Liver (tissue), 8 donors: ENCODE measurements at regions not wholly inside any gene's neighbourhood (a gene's known extent, or its start where the extent isn't known, plus 50 kb on each side); places are given as distances from the start of the nearest gene placed in this dataset.

Experiments
- DNase-seq: peaks from one replicate; pipeline ENCODE4 v3.0.0-alpha.2; 2017; ENCODE audit warnings: low spot score
- H3K27ac ChIP-seq, 2 donors: one replicate each; pipeline ENCODE4 v1.7.0; 2013; ENCODE audit warnings: inconsistent platforms in 2 of 2, low read length in 2 of 2, control low read depth in 1 of 2, low read depth in 1 of 2, mild to moderate bottlenecking in 1 of 2
- H3K27me3 ChIP-seq, 4 donors: one replicate each; pipeline versions ENCODE4 v1.6.1 to v1.7.0; 2013; ENCODE audit warnings: low read length in 3 of 4, inconsistent platforms in 1 of 4, mild to moderate bottlenecking in 1 of 4, moderate library complexity in 1 of 4; ENCODE audit not compliant: control insufficient read depth in 4 of 4, insufficient read depth in 4 of 4
- H3K36me3 ChIP-seq, 4 donors: one replicate each; pipeline versions ENCODE4 v1.6.1 to v1.7.0; 2013; ENCODE audit warnings: low read length in 3 of 4, mild to moderate bottlenecking in 3 of 4, low read depth in 1 of 4, moderate library complexity in 1 of 4; ENCODE audit not compliant: control insufficient read depth in 4 of 4, insufficient read depth in 3 of 4
- H3K4me1 ChIP-seq, 4 donors: one replicate each; pipeline versions ENCODE4 v1.6.1 to v1.7.0; 2013; ENCODE audit warnings: low read length in 3 of 4, mild to moderate bottlenecking in 3 of 4, moderate library complexity in 1 of 4; ENCODE audit not compliant: control insufficient read depth in 4 of 4, insufficient read depth in 4 of 4
- H3K4me3 ChIP-seq, 3 donors: one replicate each; pipeline versions ENCODE4 v1.6.1 to v1.7.0; 2013; ENCODE audit warnings: low read length in 3 of 3, control low read depth in 1 of 3, low read depth in 1 of 3, mild to moderate bottlenecking in 1 of 3
- H3K9ac ChIP-seq, 2 donors: one replicate each; pipeline ENCODE4 v1.7.0; 2013; ENCODE audit warnings: low read length in 2 of 2, mild to moderate bottlenecking in 2 of 2, moderate library complexity in 2 of 2, control low read depth in 1 of 2, low read depth in 1 of 2
- H3K9me3 ChIP-seq, 4 donors: one replicate each; pipeline versions ENCODE4 v1.6.1 to v1.7.0; 2013; ENCODE audit warnings: low read length in 3 of 4; ENCODE audit not compliant: control insufficient read depth in 4 of 4
- ATF3 ChIP-seq: IDR thresholded peaks from 2 replicates; pipeline ENCODE4 v1.6.1; 2016; ENCODE audit warnings: antibody characterized with exemption
- CTCF ChIP-seq: fragments of 150-350 bp; IDR thresholded peaks from 2 replicates; pipeline ENCODE4 v1.5.1; 2017; ENCODE audit warnings: improper control_type of control experiment, low read depth, low read length; ENCODE audit not compliant: missing input control
- EGR1 ChIP-seq, 2 donors: IDR thresholded peaks; 2 replicates each; pipeline ENCODE4 v1.6.1; 2016 to 2018; ENCODE audit warnings: antibody characterized with exemption in 2 of 2, low read depth in 2 of 2
- FOXA1 ChIP-seq: IDR thresholded peaks from 2 replicates; pipeline ENCODE4 v1.6.1; 2016; ENCODE audit warnings: antibody characterized with exemption
- FOXA2 ChIP-seq: IDR thresholded peaks from 2 replicates; pipeline ENCODE4 v1.6.1; 2016; ENCODE audit warnings: antibody characterized with exemption
- GABPA ChIP-seq, 2 donors: IDR thresholded peaks in 1 of 2; conservative IDR thresholded peaks in 1 of 2; 2 replicates each; pipeline ENCODE4 v1.6.1; 2016; ENCODE audit warnings: antibody characterized with exemption in 2 of 2, mild to moderate bottlenecking in 1 of 2, moderate library complexity in 1 of 2
- HNF4A ChIP-seq, 2 donors: conservative IDR thresholded peaks; 2 replicates each; pipeline ENCODE4 v1.6.1; 2016; ENCODE audit warnings: antibody characterized with exemption in 2 of 2, mild to moderate bottlenecking in 2 of 2
- HNF4G ChIP-seq: IDR thresholded peaks from 2 replicates; pipeline ENCODE4 v1.6.1; 2016; ENCODE audit warnings: antibody characterized with exemption
- JUND ChIP-seq, 2 donors: IDR thresholded peaks; 2 replicates each; pipeline ENCODE4 v1.6.1; 2016; ENCODE audit warnings: antibody characterized with exemption in 2 of 2
- MAX ChIP-seq: IDR thresholded peaks from 2 replicates; pipeline ENCODE4 v1.6.1; 2016; ENCODE audit warnings: antibody characterized with exemption
- NR2F2 ChIP-seq: IDR thresholded peaks from 2 replicates; pipeline ENCODE4 v1.6.1; 2016; ENCODE audit warnings: antibody characterized with exemption
- RAD21 ChIP-seq, 2 donors: IDR thresholded peaks; 2 replicates each; pipeline ENCODE4 v1.6.1; 2016; ENCODE audit warnings: antibody characterized with exemption in 2 of 2, mild to moderate bottlenecking in 2 of 2
- REST ChIP-seq: IDR thresholded peaks from 2 replicates; pipeline ENCODE4 v1.6.1; 2016; ENCODE audit warnings: antibody characterized with exemption, mild to moderate bottlenecking
- RXRA ChIP-seq, 2 donors: IDR thresholded peaks; 2 replicates each; pipeline ENCODE4 v1.6.1; 2017 to 2018; ENCODE audit warnings: antibody characterized with exemption in 2 of 2, mild to moderate bottlenecking in 1 of 2
- SP1 ChIP-seq: IDR thresholded peaks from 2 replicates; pipeline ENCODE4 v1.6.1; 2018; ENCODE audit warnings: antibody characterized with exemption, mild to moderate bottlenecking
- TAF1 ChIP-seq: conservative IDR thresholded peaks from 2 replicates; pipeline ENCODE4 v1.6.1; 2016; ENCODE audit warnings: antibody characterized with exemption, mild to moderate bottlenecking
- YY1 ChIP-seq: IDR thresholded peaks from 2 replicates; pipeline ENCODE4 v1.6.1; 2016; ENCODE audit warnings: antibody characterized with exemption, mild to moderate bottlenecking
- ZBTB33 ChIP-seq: IDR thresholded peaks from 2 replicates; pipeline ENCODE4 v1.6.1; 2016; ENCODE audit warnings: antibody characterized with exemption
- WGBS: extraction: QIAGEN DNeasy Blood & Tissue Kit; methylation state at CpG from one replicate; pipeline ENCODE4 v1.1.7; 2013; 5-methylcytosine and 5-hydroxymethylcytosine counted together
- donor health status: healthy.
- donor health status: healthy.
- donor health status: healthy.
- donor health status: healthy.
- donor health status: healthy.

GRCh38 chr20:59385038-59385437 lies 84.6 kb downstream of the EDN3 start (continued):
- TF ChIP-seq CTCF (no peak), NR2F2 (no peak)

GRCh38 chr20:59385480-59385879 lies 85.1 kb downstream of the EDN3 start:
- TF ChIP-seq FOXA1 (no peak), HNF4A (conservative IDR thresholded peaks at IDR 0.05) (no peak), JUND (IDR thresholded peaks at IDR 0.05) (no peak), GABPA (IDR thresholded peaks at IDR 0.05 in 1 of 2, conservative IDR thresholded peaks at IDR 0.05 in 1 of 2) (no peak), REST (no peak), ATF3 (no peak), TAF1 (no peak)
- WGBS: 30% methylated on average over 5 of the region's 5 CpGs
- Histone ChIP-seq H3K9ac (no peak overlapping the region), H3K27me3 (peaks cover 0 to 3% (median 0%) of the 10 kb centered on the region in 4 donors), H3K9me3 (no peaks in the 10 kb centered on the region), H3K27ac (no peak overlapping the region), H3K4me1 (no peaks in the 10 kb centered on the region), H3K4me3 (no peak overlapping the region), H3K36me3 (no peaks in the 10 kb centered on the region)
- no peak for DNase-seq

- Histone ChIP-seq H3K9ac (no peak overlapping the region), H3K4me3 (no peak overlapping the region), H3K9me3 (no peaks in the 10 kb centered on the region), H3K4me1 (no peaks in the 10 kb centered on the region), H3K27ac (no peak overlapping the region), H3K27me3 (no peaks in the 10 kb centered on the region), H3K36me3 (no peaks in the 10 kb centered on the region)
- WGBS: 53% methylated on average over 3 of the region's 3 CpGs
- no peak for DNase-seq
- TF ChIP-seq ATF3 (no peak), TAF1 (no peak), EGR1 (IDR thresholded peaks at IDR 0.05; ENCODE audit: low read depth in 2 of 2) (no peak), RAD21 (IDR thresholded peaks at IDR 0.05) (no peak), YY1 (no peak), GABPA (IDR thresholded peaks at IDR 0.05 in 1 of 2, conservative IDR thresholded peaks at IDR 0.05 in 1 of 2) (no peak), RXRA (IDR thresholded peaks at IDR 0.05) (no peak), REST (no peak), HNF4A (conservative IDR thresholded peaks at IDR 0.05) (no peak), HNF4G (no peak), FOXA2 (no peak), JUND (IDR thresholded peaks at IDR 0.05) (no peak), ZBTB33 (no peak), FOXA1 (no peak), MAX (no peak), SP1 (no peak)
Observed at GRCh38 chr20:59386809-59387208, 86.4 kb downstream of the EDN3 start.
